HFF-Myc (cell line): ENCODE measurements at regions not wholly inside any gene's neighbourhood (a gene's known extent, or its start where the extent isn't known, plus 50 kb on each side); places are given as distances from the start of the nearest gene placed in this dataset.

Experiments used
- DNase-seq: peaks from one replicate; pipeline ENCODE4 v3.0.0-alpha.2; 2011; ENCODE audit warnings: low read depth; ENCODE audit errors: extremely low read depth
- H3K4me3 ChIP-seq: replicated peaks from 2 replicates; pipeline ENCODE4 v1.5.1; 2011; ENCODE audit warnings: low read depth, mild to moderate bottlenecking, control low read depth, low read length
- TF ChIP-seq, protein P1 (sequence below): IDR thresholded peaks from 2 replicates; pipeline ENCODE4 v1.5.1; 2012; ENCODE audit warnings: mild to moderate bottlenecking, low read depth, low read length, control low read depth; ENCODE audit errors: missing control alignments

DNA sequence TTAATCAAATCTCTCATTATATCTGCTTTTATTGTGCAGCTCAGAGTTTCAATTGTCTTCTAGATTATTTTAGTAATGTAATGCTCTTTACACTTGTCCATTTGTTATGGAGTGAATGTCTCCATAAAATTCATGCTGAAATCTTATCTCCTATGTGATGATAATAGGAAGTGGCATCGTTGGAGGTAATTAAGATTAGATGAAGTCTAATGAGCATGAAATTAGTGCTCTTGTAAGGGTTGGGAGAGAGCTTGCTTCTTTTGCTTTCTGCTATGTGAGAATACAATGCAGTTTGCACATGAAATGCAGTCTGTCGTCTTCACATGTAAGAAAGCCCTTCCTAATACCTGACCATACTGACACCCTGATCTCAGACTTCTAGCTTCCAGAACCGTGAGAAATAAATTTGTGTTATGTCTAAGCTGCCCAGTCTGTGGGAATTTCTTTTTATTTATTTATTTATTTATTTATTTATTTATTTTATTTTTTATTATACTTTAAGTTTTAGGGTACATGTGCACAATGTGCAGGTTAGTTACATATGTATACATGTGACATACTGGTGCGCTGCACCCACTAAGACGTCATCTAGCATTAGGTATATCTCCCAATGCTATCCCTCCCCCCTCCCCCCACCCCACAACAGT is 1399.2 kb upstream of the CDH6 start:
- H3K4me3 ChIP-seq: no peak overlapping the region

DNA sequence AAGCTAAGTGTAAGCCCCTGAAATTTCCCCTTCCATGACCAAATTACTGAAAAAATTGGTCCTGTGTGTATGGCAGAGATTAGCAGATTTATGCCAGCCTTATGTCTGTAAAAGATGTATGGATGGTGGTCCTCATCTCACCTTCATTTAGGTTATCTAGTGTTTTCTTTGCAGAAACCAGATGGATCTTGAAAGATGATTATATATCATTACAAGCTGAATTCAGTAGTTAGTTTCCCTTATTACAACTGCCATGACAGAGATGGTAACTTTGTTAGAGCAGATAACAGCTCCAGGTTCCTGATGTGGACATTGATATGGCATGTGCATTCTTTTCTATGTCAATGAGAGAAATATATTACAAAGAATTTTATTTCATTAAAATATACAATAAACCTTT is 1403.2 kb upstream of the CDH6 start:
- H3K4me3 ChIP-seq: no peak overlapping the region
- DNase-seq: no peak
- TF ChIP-seq, protein P1, sequence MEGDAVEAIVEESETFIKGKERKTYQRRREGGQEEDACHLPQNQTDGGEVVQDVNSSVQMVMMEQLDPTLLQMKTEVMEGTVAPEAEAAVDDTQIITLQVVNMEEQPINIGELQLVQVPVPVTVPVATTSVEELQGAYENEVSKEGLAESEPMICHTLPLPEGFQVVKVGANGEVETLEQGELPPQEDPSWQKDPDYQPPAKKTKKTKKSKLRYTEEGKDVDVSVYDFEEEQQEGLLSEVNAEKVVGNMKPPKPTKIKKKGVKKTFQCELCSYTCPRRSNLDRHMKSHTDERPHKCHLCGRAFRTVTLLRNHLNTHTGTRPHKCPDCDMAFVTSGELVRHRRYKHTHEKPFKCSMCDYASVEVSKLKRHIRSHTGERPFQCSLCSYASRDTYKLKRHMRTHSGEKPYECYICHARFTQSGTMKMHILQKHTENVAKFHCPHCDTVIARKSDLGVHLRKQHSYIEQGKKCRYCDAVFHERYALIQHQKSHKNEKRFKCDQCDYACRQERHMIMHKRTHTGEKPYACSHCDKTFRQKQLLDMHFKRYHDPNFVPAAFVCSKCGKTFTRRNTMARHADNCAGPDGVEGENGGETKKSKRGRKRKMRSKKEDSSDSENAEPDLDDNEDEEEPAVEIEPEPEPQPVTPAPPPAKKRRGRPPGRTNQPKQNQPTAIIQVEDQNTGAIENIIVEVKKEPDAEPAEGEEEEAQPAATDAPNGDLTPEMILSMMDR: no peak

More for the DNA sequence above, 1399.2 kb upstream of the CDH6 start:
- TF ChIP-seq, protein P1: no peak
- DNase-seq: no peak

DNA sequence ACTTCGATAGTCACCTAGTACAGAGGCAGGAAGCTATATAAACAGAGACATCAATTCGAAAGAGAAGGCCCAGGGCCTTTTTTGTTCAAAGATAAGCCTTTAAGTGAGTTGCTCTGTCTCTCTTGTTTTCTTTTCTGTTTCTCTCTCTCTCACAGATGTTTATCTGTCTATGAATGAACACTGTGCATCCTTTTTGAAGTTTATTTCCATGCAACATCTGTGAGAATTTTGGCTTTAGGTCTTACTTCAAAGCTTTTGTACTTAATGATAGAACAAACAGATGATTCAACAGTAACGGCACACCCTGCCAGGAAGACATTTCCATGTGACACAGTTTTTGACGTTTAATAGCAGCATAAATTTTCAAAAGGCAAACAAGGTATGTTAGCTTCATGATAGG is 1413.1 kb upstream of the CDH6 start:
- no peak for DNase-seq

DNA sequence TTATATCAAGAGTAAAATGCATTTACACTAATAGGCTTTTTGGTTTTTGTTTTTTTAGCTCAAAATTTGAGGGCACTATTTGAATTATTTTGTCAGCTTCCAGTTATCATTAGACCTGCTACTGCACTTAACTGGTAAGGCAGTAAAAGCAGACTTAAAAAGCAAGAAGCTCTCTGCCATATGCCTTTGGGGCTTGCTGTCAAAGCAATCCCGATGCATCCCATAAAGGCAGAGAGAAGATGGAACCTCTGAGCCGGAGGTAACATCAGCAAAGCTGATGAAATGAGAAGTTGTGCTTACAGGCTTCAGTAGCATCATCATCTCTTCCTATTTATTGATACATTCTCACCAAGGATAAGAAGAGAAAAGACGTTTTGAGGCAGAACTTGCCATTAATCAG is 1414.3 kb upstream of the CDH6 start:
- no peak overlapping the region for H3K4me3 ChIP-seq
- TF ChIP-seq, protein P1: no peak
- no peak for DNase-seq

More for the DNA sequence above, 1413.1 kb upstream of the CDH6 start:
- H3K4me3 ChIP-seq: no peak overlapping the region
- TF ChIP-seq, protein P1: no peak

DNA sequence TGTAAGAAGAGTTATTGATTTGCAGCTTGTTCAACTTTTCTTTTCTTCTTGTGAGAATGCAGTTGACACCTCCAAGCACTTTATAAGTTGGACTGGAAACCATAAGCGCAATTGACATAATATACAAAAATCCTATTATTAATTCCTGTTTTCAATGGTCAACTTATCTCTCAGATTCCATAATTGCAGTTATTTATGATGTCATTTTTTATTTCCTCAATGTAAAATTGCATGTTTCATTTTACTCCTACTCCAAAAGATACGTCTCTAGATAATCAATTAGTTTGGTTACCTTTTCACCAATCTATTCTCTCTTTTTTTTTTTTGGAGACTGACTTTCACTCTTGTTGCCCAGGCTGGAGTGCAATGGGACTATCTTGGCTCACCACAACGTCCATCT is 1416.1 kb upstream of the CDH6 start:
- no peak for DNase-seq
- TF ChIP-seq, protein P1: no peak
- no peak overlapping the region for H3K4me3 ChIP-seq

DNA sequence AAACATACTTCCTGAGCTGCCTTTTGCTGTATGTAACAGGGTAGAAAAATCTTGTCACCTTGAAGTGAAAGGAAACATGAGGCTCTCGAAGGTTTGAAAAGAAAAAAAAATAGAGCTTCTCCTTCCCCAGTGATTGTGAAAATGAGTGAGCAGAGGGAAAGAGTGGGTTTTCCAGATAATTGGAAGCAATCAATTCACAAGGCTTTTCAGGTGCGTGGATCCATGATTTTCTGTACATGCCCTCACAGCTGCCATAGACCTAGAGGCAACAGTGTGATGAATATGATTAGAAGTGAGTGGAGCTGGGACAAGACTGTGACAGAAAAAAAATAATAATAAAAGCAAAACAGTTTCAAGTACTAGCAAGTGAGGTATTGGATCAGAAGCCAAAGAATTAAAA is 1422.5 kb upstream of the CDH6 start:
- TF ChIP-seq, protein P1: no peak
- DNase-seq: no peak
- H3K4me3 ChIP-seq: no peak overlapping the region

DNA sequence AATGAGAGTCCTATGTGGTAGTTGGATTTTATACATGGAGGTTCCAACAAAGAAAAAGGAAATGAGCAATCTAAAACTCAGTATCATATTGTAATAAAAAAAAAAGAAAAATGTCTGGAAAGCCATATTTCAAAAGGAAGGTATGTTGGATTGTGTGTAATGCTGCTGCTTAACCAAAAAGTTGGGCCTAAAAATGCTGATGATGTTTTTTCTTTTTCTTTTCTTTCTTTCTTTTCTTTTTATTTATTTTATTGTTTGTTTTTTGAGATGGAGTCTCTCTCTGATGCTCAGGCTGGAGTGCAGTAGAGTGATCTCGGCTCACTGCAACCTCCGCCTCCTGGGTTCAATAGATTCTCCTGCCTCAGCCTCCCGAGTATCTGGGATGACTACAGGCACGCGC is 1424.0 kb upstream of the CDH6 start:
- DNase-seq: no peak
- TF ChIP-seq, protein P1: no peak
- H3K4me3 ChIP-seq: no peak overlapping the region
